T-helper 2 cell treated with Interferon-gamma antibody and Interleukin-4, amounts not matched to agents 5 μg/mL and 100 μg/mL, for 36 hours (primary cell): ENCODE measurements at regions not wholly inside any gene's neighbourhood (a gene's known extent, or its start where the extent isn't known, plus 50 kb on each side); places are given as distances from the start of the nearest gene placed in this dataset.

Experiments
- DNase-seq: peaks from one replicate; pipeline ENCODE4 v3.0.0; 2021; ENCODE audit warnings: low spot score
- H3K27ac Mint-ChIP-seq: one replicate; pipeline ENCODE4 v1.8.0; 2021; ENCODE audit warnings: mild to moderate bottlenecking, mixed read lengths
- H3K27me3 Mint-ChIP-seq: one replicate; pipeline ENCODE4 v1.8.0; 2021; ENCODE audit warnings: low read depth, mixed read lengths
- H3K36me3 Mint-ChIP-seq: one replicate; pipeline ENCODE4 v1.8.0; 2021; ENCODE audit warnings: low read depth, mixed read lengths
- H3K4me1 Mint-ChIP-seq: one replicate; pipeline ENCODE4 v1.8.0; 2021; ENCODE audit warnings: low read depth, mixed read lengths
- H3K4me3 Mint-ChIP-seq: one replicate; pipeline ENCODE4 v1.8.0; 2022; ENCODE audit warnings: mild to moderate bottlenecking, moderate library complexity, mixed read lengths
- H3K9me3 Mint-ChIP-seq: one replicate; pipeline ENCODE4 v1.8.0; 2021; ENCODE audit warnings: mixed read lengths

DNA sequence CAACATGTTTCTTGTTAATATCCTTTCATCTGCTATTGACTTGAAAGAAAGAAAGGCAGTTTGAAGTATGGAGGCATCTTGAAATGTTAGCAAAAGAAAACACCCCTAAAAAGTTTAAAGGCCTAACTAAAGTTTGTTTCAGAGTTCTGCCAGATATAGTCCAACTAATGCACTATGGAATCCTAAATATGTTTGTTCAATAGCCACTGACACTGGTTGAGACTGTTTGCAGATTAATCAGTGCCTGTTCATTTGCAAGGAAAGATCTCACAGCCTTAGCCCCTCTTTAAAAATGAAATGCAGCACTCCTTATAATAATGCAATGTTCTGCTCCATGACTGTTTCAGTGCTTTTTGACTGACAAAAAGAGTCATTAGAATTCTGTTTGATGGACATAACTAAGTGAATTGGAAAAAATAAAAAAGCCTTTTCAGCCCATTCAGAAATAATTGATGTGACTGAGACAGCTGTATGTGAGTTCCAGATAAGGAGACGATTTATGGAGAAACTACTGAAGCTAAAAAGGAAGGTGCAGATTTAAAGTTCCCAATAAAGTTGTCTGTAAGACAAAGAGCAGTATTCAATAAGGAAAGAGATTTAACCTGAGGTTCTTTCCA is 192.0 kb downstream of the PCDH7 start:
- H3K4me1 Mint-ChIP-seq, result no peaks in the 10 kb centered on the region
- no peaks in the 10 kb centered on the region for H3K27me3 Mint-ChIP-seq
- H3K27ac Mint-ChIP-seq, result no peak overlapping the region
- no peaks in the 10 kb centered on the region for H3K36me3 Mint-ChIP-seq
- DNase-seq, result no peak
- H3K9me3 Mint-ChIP-seq, result peaks cover 19% of the 10 kb centered on the region
- no peak overlapping the region for H3K4me3 Mint-ChIP-seq

DNA sequence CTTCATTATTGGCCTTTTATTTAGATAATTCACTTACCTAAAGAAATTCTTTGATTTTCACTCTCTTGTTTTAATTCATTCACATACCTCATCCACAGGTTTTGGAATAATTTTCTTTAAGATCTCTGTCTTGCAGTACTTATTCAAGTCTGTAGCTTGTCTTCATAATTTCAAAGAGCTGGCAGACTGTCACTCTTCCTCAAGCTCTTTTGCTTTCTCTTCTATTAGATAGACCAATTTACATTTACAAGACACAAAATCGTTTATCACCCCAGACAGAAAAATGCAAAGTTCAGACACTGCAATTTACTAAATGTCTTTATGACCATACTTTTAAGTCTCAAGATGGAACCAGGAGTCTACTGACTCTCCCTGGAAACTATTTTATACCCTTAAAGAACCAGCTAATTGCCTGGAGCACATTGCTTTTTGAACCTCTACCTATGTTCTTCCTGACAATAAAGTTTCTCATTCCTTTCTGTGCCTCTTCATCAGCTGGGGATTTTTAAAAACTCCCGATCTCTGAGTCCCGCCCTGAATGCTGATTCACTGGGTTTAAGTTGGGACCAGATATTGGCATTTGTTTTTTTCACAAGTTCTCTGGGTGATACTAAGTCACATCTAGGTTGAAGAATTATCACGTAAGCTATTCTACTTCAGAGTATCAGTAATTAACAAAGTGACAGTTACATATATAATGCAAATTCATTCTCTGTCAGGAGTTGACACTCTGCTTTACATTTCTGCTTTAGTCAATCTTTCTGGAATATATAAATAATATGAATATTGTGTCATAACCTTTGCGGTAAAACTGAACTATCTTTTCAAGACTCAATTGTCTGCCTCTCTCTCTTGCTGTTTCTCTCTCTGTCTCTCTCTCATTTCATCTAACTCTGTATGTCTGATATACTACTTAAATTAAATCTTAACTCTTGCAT is 196.4 kb downstream of the PCDH7 start:
- DNase-seq, result no peak
- Mint-ChIP-seq H3K4me3 (no peak overlapping the region), H3K36me3 (no peaks in the 10 kb centered on the region), H3K9me3 (peaks cover 14% of the 10 kb centered on the region), H3K27me3 (no peaks in the 10 kb centered on the region), H3K4me1 (no peaks in the 10 kb centered on the region), H3K27ac (no peak overlapping the region)

DNA sequence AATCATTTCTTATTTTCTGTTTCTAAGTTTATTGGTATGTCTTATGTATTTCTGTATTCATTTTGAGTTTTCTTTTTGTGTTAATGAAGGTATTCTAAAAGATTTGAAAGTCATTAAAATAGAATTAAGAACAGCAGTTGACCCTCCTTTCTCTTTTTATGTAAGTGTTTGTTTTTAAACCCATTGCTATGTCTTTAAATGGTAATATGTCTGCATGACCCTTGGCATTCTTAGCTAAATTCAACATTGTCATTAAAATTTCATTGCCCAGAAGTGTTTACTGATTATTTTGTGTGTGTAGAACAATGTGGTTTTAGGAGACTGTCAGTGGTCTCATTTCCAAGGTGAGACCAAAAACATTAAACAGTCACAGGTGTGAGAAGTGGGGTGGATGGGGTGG is 197.8 kb downstream of the PCDH7 start:
- Mint-ChIP-seq H3K27ac (no peak overlapping the region), H3K27me3 (no peaks in the 10 kb centered on the region), H3K4me1 (no peaks in the 10 kb centered on the region), H3K9me3 (peaks cover 14% of the 10 kb centered on the region), H3K4me3 (no peak overlapping the region), H3K36me3 (no peaks in the 10 kb centered on the region)
- DNase-seq, result no peak

DNA sequence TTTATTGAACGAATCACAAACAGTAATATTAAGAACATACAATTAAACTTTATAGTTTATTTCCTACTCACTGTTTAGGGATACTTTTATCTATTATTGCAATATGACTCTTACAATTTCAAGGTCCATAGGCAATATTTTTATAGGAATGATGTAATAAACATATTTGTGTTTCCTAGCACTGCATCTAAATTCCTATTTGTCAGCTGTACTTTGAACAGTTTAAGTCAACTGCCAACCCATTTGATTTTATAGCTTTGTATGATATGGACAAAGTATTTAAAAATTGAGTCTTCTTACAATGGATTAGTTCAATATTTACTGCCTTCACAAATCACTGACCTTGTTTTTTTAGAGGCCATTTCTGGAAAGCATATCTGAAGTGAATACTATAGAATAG is 199.3 kb downstream of the PCDH7 start:
- H3K27ac Mint-ChIP-seq, result no peak overlapping the region
- no peak for DNase-seq
- no peaks in the 10 kb centered on the region for H3K4me1 Mint-ChIP-seq
- H3K9me3 Mint-ChIP-seq, result peaks cover 9% of the 10 kb centered on the region
- H3K36me3 Mint-ChIP-seq, result no peaks in the 10 kb centered on the region
- no peaks in the 10 kb centered on the region for H3K27me3 Mint-ChIP-seq
- no peak overlapping the region for H3K4me3 Mint-ChIP-seq

DNA sequence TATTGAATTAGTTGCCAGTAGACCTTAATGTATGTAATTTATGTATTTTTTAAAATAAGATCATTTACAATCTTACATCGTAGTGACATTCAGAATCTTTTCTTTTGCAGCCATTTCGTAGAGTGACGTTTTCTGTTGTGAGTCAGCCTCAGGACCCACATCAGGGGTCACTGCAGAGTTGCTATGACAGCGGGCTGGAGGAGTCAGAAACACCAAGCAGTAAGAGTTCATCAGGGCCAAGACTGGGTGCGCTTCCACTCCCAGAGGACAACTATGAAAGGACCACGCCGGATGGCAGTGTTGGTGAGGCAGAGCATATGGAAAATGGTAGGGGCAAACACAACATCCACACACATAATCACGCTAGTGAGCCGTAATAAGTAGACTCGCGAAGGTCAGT is 199.9 kb downstream of the PCDH7 start:
- Mint-ChIP-seq H3K27me3 (no peaks in the 10 kb centered on the region), H3K4me3 (no peak overlapping the region), H3K4me1 (no peaks in the 10 kb centered on the region), H3K9me3 (peaks cover 10% of the 10 kb centered on the region), H3K27ac (no peak overlapping the region), H3K36me3 (no peaks in the 10 kb centered on the region)
- DNase-seq, result no peak

DNA sequence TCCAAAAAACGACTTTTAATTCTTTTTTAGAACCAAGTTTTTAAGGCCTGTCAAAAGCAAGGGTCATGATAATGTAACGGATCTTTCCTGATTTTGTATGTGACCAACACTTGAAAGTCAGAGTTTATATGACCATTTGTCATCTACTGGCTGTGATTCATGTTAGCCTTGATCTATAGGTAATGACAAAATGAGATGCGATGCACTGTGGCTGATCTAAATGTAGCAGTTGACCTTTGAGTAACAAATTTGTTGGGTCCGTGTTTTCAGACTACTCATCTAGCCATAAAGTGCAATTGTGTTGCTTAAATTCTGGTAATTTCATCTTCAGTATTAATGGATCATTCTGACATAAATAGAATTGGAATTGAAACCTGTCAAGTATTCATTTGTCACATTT is 202.5 kb downstream of the PCDH7 start:
- no peaks in the 10 kb centered on the region for H3K4me1 Mint-ChIP-seq
- H3K27me3 Mint-ChIP-seq, result no peaks in the 10 kb centered on the region
- no peaks in the 10 kb centered on the region for H3K36me3 Mint-ChIP-seq
- H3K4me3 Mint-ChIP-seq, result no peak overlapping the region
- H3K9me3 Mint-ChIP-seq, result peaks cover 10% of the 10 kb centered on the region
- DNase-seq, result no peak
- no peak overlapping the region for H3K27ac Mint-ChIP-seq

DNA sequence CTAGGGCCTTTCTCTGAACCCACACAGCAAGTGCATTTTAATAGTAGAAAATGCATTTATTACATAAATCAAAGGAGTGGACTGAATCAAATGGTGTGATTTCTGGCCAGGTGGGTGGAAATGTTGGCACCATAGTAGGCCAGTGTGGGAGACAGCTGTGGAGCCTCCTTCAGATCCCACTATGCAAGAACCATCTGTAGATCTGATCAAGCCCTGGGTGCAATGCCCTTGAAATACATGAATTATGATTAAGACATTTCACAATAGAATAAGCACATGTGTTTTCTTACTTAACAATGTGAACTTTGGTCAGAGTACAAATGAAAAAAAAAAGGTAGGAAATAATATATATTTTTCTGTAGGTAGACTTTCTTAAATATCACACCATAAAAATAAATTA is 204.3 kb downstream of the PCDH7 start:
- no peaks in the 10 kb centered on the region for H3K27me3 Mint-ChIP-seq
- peaks cover 10% of the 10 kb centered on the region for H3K9me3 Mint-ChIP-seq
- no peak for DNase-seq
- H3K27ac Mint-ChIP-seq, result no peak overlapping the region
- no peak overlapping the region for H3K4me3 Mint-ChIP-seq
- no peaks in the 10 kb centered on the region for H3K4me1 Mint-ChIP-seq
- no peaks in the 10 kb centered on the region for H3K36me3 Mint-ChIP-seq

DNA sequence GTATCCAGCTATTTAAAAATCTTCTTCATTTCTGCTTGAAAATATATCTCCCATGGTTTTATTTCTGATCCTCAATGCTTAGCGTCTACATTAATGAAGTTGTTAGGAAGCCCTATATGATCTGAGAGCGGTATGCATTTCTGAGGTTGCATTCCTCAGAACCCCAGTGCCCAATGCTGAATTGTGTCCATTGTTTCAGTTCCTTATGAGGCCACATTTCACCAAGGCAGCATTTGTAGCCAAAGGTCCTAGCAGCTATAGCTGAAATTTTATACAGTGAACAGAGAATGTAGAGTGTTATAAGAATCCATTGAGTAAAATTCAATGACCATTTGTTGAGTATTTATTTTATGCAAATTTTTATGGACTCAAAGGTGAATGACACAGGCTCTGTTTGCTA is 209.5 kb downstream of the PCDH7 start:
- no peaks in the 10 kb centered on the region for H3K36me3 Mint-ChIP-seq
- H3K27me3 Mint-ChIP-seq, result no peaks in the 10 kb centered on the region
- H3K9me3 Mint-ChIP-seq, result peaks cover 16% of the 10 kb centered on the region
- DNase-seq, result no peak
- no peak overlapping the region for H3K27ac Mint-ChIP-seq
- no peak overlapping the region for H3K4me3 Mint-ChIP-seq
- no peaks in the 10 kb centered on the region for H3K4me1 Mint-ChIP-seq

DNA sequence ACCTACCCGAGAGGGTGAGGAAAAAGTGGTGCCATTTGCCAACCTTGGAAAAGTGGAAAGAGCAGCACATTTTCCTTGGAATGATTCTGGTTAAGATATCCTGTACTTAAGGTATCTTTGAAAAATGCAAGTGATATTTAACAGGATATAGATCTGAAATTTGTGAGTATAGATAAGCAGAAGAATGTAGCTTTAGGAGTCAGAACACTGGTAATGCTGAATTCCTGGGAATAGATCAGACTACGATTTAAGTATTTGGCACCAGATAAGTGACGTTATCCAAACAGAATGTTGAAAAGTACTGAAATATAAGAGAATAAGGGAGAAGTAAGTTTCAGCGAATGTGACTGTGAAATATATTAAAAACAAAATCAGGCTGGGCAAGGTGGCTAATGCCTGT is 210.1 kb downstream of the PCDH7 start:
- DNase-seq, result no peak
- Mint-ChIP-seq H3K27ac (no peak overlapping the region), H3K36me3 (no peaks in the 10 kb centered on the region), H3K27me3 (no peaks in the 10 kb centered on the region), H3K4me3 (no peak overlapping the region), H3K4me1 (no peaks in the 10 kb centered on the region), H3K9me3 (peaks cover 13% of the 10 kb centered on the region)

DNA sequence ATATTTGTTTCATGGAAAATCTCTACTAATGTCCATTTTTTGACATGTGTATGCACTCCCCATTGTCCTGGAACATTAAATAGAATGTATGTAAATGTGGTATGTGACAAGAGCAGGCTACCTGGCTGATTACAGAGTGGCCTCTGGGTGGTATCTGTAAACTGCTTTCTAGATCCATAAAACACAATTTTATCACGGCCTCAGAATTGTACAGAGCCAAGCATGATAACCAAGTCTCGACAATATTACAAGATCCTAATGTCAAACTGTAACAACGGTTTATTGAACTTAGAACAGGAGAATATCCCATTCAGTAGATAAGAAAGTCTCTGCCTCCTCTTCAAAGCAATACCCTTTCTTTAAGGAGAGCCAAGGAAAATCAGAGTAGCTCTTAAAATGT is 212.4 kb downstream of the PCDH7 start:
- H3K4me3 Mint-ChIP-seq, result no peak overlapping the region
- H3K9me3 Mint-ChIP-seq, result peaks cover 16% of the 10 kb centered on the region
- H3K27me3 Mint-ChIP-seq, result no peaks in the 10 kb centered on the region
- H3K4me1 Mint-ChIP-seq, result no peaks in the 10 kb centered on the region
- H3K36me3 Mint-ChIP-seq, result no peaks in the 10 kb centered on the region
- no peak overlapping the region for H3K27ac Mint-ChIP-seq
- no peak for DNase-seq

DNA sequence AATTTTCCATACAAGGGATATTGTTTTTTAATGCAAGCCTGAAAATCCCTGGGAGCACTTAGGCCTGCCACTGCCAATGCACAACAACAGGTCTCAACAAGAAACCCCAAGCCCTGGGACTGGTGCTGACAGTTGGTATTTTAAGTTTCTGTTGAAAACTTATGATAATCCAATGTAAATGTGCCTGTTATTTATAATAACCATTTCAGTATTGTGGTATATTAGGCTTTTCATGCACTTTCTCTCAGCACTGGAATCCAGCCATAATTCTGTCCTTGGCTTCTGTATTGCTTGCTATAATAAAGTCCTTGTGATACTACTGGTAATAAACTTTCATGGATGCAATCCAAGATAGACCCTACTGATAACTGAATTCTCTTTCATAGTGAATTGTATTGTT is 218.9 kb downstream of the PCDH7 start:
- DNase-seq, result no peak
- H3K36me3 Mint-ChIP-seq, result no peaks in the 10 kb centered on the region
- H3K9me3 Mint-ChIP-seq, result peaks cover 11% of the 10 kb centered on the region
- H3K27ac Mint-ChIP-seq, result no peak overlapping the region
- no peaks in the 10 kb centered on the region for H3K27me3 Mint-ChIP-seq
- H3K4me1 Mint-ChIP-seq, result no peaks in the 10 kb centered on the region
- no peak overlapping the region for H3K4me3 Mint-ChIP-seq

DNA sequence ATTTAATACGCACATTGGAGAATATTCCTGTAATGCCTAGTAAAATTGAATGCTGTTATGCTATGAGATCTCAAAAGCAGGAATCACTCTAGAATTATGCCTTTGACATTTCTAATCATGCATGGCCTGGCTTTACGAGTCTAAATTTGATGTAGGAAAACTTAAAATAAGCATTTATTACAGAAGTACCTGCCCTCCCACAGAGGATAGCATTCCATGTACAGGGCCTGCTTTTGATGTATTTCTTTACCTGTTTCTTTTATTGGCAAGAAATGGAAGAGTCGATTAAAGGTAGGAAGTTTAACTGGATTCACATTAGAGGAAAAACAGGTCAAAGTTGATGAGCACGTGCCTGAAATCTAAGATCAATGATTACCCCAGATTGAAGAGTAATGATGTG is 219.5 kb downstream of the PCDH7 start:
- H3K36me3 Mint-ChIP-seq, result no peaks in the 10 kb centered on the region
- peaks cover 11% of the 10 kb centered on the region for H3K9me3 Mint-ChIP-seq
- H3K4me1 Mint-ChIP-seq, result no peaks in the 10 kb centered on the region
- DNase-seq, result no peak
- no peaks in the 10 kb centered on the region for H3K27me3 Mint-ChIP-seq
- no peak overlapping the region for H3K27ac Mint-ChIP-seq
- no peak overlapping the region for H3K4me3 Mint-ChIP-seq

DNA sequence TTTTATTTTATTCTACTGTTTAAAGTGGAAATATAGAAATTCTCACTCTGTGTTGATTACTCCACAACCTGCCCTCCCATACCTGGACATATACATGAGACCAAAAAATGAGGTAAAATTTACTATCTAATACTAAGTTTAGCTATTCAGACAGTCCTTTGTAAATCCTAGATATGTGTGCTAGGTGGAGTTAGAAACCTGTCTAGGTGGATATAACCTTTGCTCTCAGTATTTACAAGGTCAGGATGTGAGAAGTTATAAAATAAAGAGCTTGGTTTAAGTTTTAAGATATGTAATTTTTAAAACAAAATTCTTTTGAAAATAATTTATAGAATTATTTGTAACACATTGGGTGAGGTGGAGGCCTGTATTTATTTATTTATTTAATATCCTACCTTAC is 221.5 kb downstream of the PCDH7 start:
- Mint-ChIP-seq H3K4me1 (no peaks in the 10 kb centered on the region), H3K9me3 (peaks cover 4% of the 10 kb centered on the region), H3K36me3 (no peaks in the 10 kb centered on the region), H3K27ac (no peak overlapping the region), H3K27me3 (no peaks in the 10 kb centered on the region), H3K4me3 (no peak overlapping the region)
- no peak for DNase-seq

DNA sequence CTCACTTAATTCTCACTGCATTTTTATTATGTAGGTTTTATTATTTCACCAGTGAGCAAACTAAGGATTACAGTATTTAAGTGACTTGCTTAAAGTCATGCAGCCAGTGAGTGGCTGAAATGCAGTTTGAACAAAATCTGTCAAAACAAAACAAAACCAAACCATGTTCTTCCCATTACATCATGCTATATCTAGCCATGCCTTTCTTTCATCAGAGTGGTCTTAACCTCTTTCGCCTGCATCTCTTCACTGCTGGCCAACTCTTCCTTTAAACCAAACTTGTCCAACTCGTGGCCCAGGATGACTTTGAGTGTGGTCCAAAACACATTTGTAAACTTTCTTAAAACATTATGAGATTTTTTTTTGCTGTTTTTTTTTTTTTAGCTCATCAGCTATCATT is 223.2 kb downstream of the PCDH7 start:
- no peak for DNase-seq
- H3K36me3 Mint-ChIP-seq, result no peaks in the 10 kb centered on the region
- no peak overlapping the region for H3K27ac Mint-ChIP-seq
- no peaks in the 10 kb centered on the region for H3K27me3 Mint-ChIP-seq
- H3K4me1 Mint-ChIP-seq, result no peaks in the 10 kb centered on the region
- H3K4me3 Mint-ChIP-seq, result no peak overlapping the region
- peaks cover 4% of the 10 kb centered on the region for H3K9me3 Mint-ChIP-seq

DNA sequence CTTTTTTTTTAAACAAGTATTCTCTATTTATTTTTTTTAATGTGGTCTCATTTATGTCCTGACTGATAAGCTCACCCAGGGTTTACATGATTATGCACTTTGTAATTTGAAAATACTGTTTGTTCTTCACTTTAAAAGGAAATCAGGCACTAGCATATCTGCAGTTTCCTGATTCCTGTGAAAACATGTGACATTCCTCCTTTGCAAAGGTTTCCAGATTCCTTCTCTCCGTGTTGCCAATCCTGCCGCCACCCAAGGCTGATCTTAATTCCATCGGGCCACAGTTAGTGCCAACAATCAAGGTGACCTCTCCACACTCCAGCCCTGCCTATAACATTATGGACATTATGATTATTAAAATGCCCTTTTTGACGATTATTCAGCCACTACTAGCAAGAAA is 225.4 kb downstream of the PCDH7 start:
- no peak for DNase-seq
- Mint-ChIP-seq H3K4me1 (no peaks in the 10 kb centered on the region), H3K4me3 (no peak overlapping the region), H3K27ac (no peak overlapping the region), H3K27me3 (no peaks in the 10 kb centered on the region), H3K36me3 (no peaks in the 10 kb centered on the region), H3K9me3 (no peaks in the 10 kb centered on the region)
